GM12892 (cell line): ENCODE measurements at regions not wholly inside any gene's neighbourhood (a gene's known extent, or its start where the extent isn't known, plus 50 kb on each side); places are given as distances from the start of the nearest gene placed in this dataset.

Source experiments
- POLR2A ChIP-seq: IDR thresholded peaks from 2 replicates; pipeline ENCODE4 v1.6.1; 2011; ENCODE audit warnings: low read depth, low read length, control low read depth
- POLR2AphosphoS5 ChIP-seq: IDR thresholded peaks from 2 replicates; pipeline ENCODE4 v1.6.1; 2011; ENCODE audit warnings: low read depth, low read length, control low read depth
- TAF1 ChIP-seq: IDR thresholded peaks from 2 replicates; pipeline ENCODE4 v1.6.1; 2011; ENCODE audit warnings: low read depth, mild to moderate bottlenecking, control low read depth, low read length, borderline replicate concordance

DNA sequence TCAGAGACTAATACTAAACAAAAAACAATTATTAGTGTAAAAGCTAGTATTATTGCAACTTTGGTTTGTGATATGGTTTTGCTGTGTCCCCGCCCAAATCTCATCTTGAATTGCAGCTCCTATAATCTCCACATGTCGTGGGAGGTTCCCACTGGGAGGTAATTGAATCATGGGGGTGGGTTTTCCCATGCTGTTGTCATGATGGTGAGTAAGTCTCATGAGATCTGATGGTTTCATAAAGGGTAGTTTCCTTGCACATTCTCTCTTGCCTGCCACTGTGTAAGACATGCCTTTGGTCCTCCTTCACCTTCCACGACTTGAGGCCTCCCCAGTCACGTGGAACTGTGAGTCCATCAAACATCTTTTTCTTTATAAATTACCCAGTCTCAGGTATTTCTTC is 325.9 kb upstream of the DAB2 start:
- no peak for TF ChIP-seq POLR2AphosphoS5
- no peak for TF ChIP-seq POLR2A
- no peak for TF ChIP-seq TAF1
